HCT116 (cell line): ENCODE measurements at regions not wholly inside any gene's neighbourhood (a gene's known extent, or its start where the extent isn't known, plus 50 kb on each side); places are given as distances from the start of the nearest gene placed in this dataset.

Experiments used
- EZH2 ChIP-seq: fragments of 200-600 bp; sonication (generic); IDR thresholded peaks from 2 replicates; pipeline ENCODE4 v1.6.1; 2017; ENCODE audit warnings: antibody characterized with exemption, mixed run types
- EZH2phosphoT487 ChIP-seq: fragments of 200-600 bp; IDR thresholded peaks from 2 replicates; pipeline ENCODE4 v1.6.1; 2018; ENCODE audit warnings: antibody characterized with exemption, borderline replicate concordance
- POLR2A ChIP-seq: IDR thresholded peaks from 2 replicates; pipeline ENCODE4 v1.7.0; 2011; ENCODE audit warnings: borderline replicate concordance; ENCODE audit not compliant: insufficient read depth, insufficient read length; ENCODE audit errors: extremely low read depth
- SRF ChIP-seq: IDR thresholded peaks from 2 replicates; pipeline ENCODE4 v1.6.1; 2012; ENCODE audit warnings: low read depth
- TF ChIP-seq, protein P1 (sequence below): IDR thresholded peaks from 2 replicates; pipeline ENCODE4 v1.6.1; 2012
- TF ChIP-seq, protein P2 (sequence below), 3 experiments: fragments of 200-600 bp in 1 of 3; sonication (generic) in 1 of 3; IDR thresholded peaks in 2 of 3; conservative IDR thresholded peaks in 1 of 3; 2 replicates each; pipeline ENCODE4 v1.5.1; 2012 to 2017; ENCODE audit warnings: low read depth in 2 of 3, low read length in 2 of 3, antibody characterized with exemption in 1 of 3, borderline replicate concordance in 1 of 3, control low read depth in 1 of 3, mild to moderate bottlenecking in 1 of 3, mixed read lengths in 1 of 3, mixed run types in 1 of 3, moderate library complexity in 1 of 3; ENCODE audit not compliant: insufficient read depth in 1 of 3

DNA sequence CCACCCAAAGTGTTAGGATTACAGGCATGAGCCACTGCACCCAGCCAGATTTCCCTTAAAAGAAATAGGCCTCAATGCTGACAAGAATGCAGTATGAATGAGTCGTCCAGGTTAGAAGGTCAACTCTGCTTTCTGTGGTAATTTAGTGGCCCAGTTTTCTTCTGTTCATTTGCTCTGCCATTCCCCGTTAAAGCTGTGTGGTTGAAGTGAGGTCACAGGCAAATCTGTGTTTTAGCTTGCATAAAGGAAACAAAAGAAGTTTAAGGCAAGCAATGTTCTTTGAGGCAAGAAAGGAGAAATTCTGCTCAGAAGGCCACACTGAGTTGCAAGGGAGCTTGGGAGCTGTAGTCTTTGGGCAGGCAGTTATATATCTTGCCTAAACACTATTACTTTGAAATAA, 176.8 kb downstream of the LARP7 start:
- TF ChIP-seq, protein P1, sequence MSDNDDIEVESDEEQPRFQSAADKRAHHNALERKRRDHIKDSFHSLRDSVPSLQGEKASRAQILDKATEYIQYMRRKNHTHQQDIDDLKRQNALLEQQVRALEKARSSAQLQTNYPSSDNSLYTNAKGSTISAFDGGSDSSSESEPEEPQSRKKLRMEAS: no peak
- TF ChIP-seq EZH2: no peak
- TF ChIP-seq, protein P2, sequence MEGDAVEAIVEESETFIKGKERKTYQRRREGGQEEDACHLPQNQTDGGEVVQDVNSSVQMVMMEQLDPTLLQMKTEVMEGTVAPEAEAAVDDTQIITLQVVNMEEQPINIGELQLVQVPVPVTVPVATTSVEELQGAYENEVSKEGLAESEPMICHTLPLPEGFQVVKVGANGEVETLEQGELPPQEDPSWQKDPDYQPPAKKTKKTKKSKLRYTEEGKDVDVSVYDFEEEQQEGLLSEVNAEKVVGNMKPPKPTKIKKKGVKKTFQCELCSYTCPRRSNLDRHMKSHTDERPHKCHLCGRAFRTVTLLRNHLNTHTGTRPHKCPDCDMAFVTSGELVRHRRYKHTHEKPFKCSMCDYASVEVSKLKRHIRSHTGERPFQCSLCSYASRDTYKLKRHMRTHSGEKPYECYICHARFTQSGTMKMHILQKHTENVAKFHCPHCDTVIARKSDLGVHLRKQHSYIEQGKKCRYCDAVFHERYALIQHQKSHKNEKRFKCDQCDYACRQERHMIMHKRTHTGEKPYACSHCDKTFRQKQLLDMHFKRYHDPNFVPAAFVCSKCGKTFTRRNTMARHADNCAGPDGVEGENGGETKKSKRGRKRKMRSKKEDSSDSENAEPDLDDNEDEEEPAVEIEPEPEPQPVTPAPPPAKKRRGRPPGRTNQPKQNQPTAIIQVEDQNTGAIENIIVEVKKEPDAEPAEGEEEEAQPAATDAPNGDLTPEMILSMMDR (IDR thresholded peaks at IDR 0.05 in 2 of 3, conservative IDR thresholded peaks at IDR 0.05 in 1 of 3; ENCODE audit: borderline replicate concordance in 1 of 3, insufficient read depth in 1 of 3, low read depth in 2 of 3, low read length in 2 of 3): no peak
- no peak for TF ChIP-seq EZH2phosphoT487
- TF ChIP-seq SRF: no peak
- no peak for TF ChIP-seq POLR2A
